RWPE2 (cell line): ENCODE measurements at regions not wholly inside any gene's neighbourhood (a gene's known extent, or its start where the extent isn't known, plus 50 kb on each side); places are given as distances from the start of the nearest gene placed in this dataset.

Source experiments
- ATAC-seq: fragments of 200-7000 bp; cut with Tn5 transposase; 3 replicates; pipeline ENCODE4 v1.9.1; 2021; ENCODE audit warnings: low read depth
- DNase-seq: peaks from one replicate; pipeline ENCODE4 v3.0.0-alpha.2; 2020; ENCODE audit warnings: low spot score
- H3K27ac ChIP-seq: fragments of 450-650 bp; 2 replicates; pipeline ENCODE4 v1.5.1; 2017; ENCODE audit warnings: mild to moderate bottlenecking; ENCODE audit not compliant: poor library complexity, severe bottlenecking
- H3K27me3 ChIP-seq: fragments of 250-450 bp; sonication (Bioruptor Pico); 2 replicates; pipeline ENCODE4 v1.5.1; 2021; ENCODE audit warnings: mild to moderate bottlenecking, moderate library complexity; ENCODE audit not compliant: insufficient read depth, poor library complexity, severe bottlenecking
- H3K36me3 ChIP-seq: fragments of 250-450 bp; sonication (Bioruptor Pico); 2 replicates; pipeline ENCODE4 v1.5.1; 2020; ENCODE audit warnings: low read depth, mild to moderate bottlenecking, moderate library complexity
- H3K4me1 ChIP-seq: fragments of 250-450 bp; sonication (Bioruptor Pico); 2 replicates; pipeline ENCODE4 v1.5.1; 2021; ENCODE audit warnings: mild to moderate bottlenecking, moderate library complexity; ENCODE audit not compliant: insufficient read depth, poor library complexity, severe bottlenecking
- H3K4me3 ChIP-seq: fragments of 250-450 bp; sonication (Bioruptor Pico); 2 replicates; pipeline ENCODE4 v1.5.1; 2021; ENCODE audit warnings: mild to moderate bottlenecking, moderate library complexity; ENCODE audit not compliant: severe bottlenecking
- H3K9me3 ChIP-seq: fragments of 250-450 bp; sonication (Bioruptor Pico); 2 replicates; pipeline ENCODE4 v1.5.1; 2021; ENCODE audit warnings: mild to moderate bottlenecking, moderate library complexity; ENCODE audit not compliant: severe bottlenecking
- CTCF ChIP-seq: fragments of 450-650 bp; IDR thresholded peaks from one replicate; pipeline ENCODE4 v1.5.1; 2017; ENCODE audit warnings: mild to moderate bottlenecking, moderate library complexity; ENCODE audit not compliant: poor library complexity, severe bottlenecking

GRCh38 chr5:118565335-118565971, 422.9 kb downstream of the DTWD2 start:
- H3K27me3 ChIP-seq: no peaks in the 10 kb centered on the region
- no peaks in the 10 kb centered on the region for H3K4me1 ChIP-seq
- no peak for ATAC-seq
- peaks cover 2% of the 10 kb centered on the region for H3K9me3 ChIP-seq
- H3K4me3 ChIP-seq: no peak overlapping the region
- TF ChIP-seq CTCF: no peak
- no peak for DNase-seq
- H3K36me3 ChIP-seq: no peaks in the 10 kb centered on the region
- no peak overlapping the region for H3K27ac ChIP-seq

- no peaks in the 10 kb centered on the region for H3K27me3 ChIP-seq
- no peaks in the 10 kb centered on the region for H3K9me3 ChIP-seq
- no peaks in the 10 kb centered on the region for H3K4me1 ChIP-seq
- no peak for DNase-seq
- H3K4me3 ChIP-seq: no peak overlapping the region
- no peaks in the 10 kb centered on the region for H3K36me3 ChIP-seq
- H3K27ac ChIP-seq: no peak overlapping the region
- ATAC-seq: no peak
- no peak for TF ChIP-seq CTCF
Measured at GRCh38 chr5:118561971-118562370, 426.4 kb downstream of the DTWD2 start.

GRCh38 chr5:118561235-118561634, 427.1 kb downstream of the DTWD2 start:
- no peak for DNase-seq
- ATAC-seq: no peak
- no peak overlapping the region for H3K27ac ChIP-seq
- no peak for TF ChIP-seq CTCF
- no peaks in the 10 kb centered on the region for H3K9me3 ChIP-seq
- no peaks in the 10 kb centered on the region for H3K27me3 ChIP-seq
- H3K4me1 ChIP-seq: no peaks in the 10 kb centered on the region
- H3K36me3 ChIP-seq: no peaks in the 10 kb centered on the region
- no peak overlapping the region for H3K4me3 ChIP-seq

DNA sequence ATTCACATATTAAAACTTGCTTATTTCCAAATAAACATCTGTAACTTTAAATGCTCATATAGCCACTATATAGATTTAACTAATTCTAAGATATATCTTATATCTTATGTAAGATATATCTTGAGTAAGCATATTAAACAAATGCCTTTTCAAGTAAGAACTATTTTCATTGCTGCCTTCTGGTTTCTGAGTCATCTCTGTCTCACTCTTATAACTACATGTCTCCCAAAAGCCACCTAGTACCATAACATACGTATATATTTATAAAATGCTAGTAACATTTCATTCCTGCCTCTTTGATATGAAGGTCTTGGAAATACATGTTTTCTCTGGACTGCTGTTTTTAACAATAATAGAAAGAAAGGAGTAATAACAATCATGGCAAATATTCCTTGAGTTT, 429.5 kb downstream of the DTWD2 start:
- H3K36me3 ChIP-seq: no peaks in the 10 kb centered on the region
- no peak overlapping the region for H3K4me3 ChIP-seq
- no peak for ATAC-seq
- H3K27me3 ChIP-seq: no peaks in the 10 kb centered on the region
- no peaks in the 10 kb centered on the region for H3K4me1 ChIP-seq
- TF ChIP-seq CTCF: no peak
- DNase-seq: no peak
- no peak overlapping the region for H3K27ac ChIP-seq
- no peaks in the 10 kb centered on the region for H3K9me3 ChIP-seq

DNA sequence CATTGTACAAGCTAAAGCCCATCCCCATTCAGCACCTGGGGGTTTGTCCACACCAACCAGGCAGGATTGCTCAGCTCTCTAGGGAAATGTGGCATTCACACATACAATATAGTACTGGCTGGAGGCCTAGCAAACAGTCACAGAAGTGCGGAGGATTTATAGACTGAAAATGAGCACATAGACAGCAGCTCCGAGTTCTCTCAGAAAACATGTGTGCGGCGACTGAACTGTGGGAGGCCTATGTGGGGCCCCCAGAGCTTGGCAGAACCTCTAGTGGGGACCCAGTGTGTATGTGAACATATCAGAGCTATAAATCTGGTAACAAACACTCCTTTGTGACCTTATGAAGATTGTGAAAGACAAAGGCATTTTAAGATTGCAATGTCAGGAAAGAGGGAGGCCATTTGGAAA, 431.1 kb downstream of the DTWD2 start:
- H3K27ac ChIP-seq: no peak overlapping the region
- TF ChIP-seq CTCF: no peak
- no peak for DNase-seq
- H3K4me3 ChIP-seq: no peak overlapping the region
- no peak for ATAC-seq
- no peaks in the 10 kb centered on the region for H3K27me3 ChIP-seq
- no peaks in the 10 kb centered on the region for H3K9me3 ChIP-seq
- H3K36me3 ChIP-seq: no peaks in the 10 kb centered on the region
- H3K4me1 ChIP-seq: no peaks in the 10 kb centered on the region
